EH (cell line): ENCODE measurements at regions not wholly inside any gene's neighbourhood (a gene's known extent, or its start where the extent isn't known, plus 50 kb on each side); places are given as distances from the start of the nearest gene placed in this dataset.
A peak's percentile ranks its signal among the peaks of the same experiment; 100 is the strongest.
"Not testable (repeated sequence)": the region's sequence is repeated elsewhere in the genome, so short reads cannot be mapped to it uniquely, and the experiment has no call there.

Experiments used
- DNase-seq: peaks from one replicate; pipeline ENCODE4 v3.0.0-alpha.2; 2015; ENCODE audit warnings: low read depth

GRCh38 chr5:58016358-58016757, 443.5 kb downstream of the PLK2 start:
- DNase-seq, result no peak

- DNase-seq, result no peak
These were observed 444.7 kb downstream of the PLK2 start for GRCh38 chr5:58015175-58015574.

DNA sequence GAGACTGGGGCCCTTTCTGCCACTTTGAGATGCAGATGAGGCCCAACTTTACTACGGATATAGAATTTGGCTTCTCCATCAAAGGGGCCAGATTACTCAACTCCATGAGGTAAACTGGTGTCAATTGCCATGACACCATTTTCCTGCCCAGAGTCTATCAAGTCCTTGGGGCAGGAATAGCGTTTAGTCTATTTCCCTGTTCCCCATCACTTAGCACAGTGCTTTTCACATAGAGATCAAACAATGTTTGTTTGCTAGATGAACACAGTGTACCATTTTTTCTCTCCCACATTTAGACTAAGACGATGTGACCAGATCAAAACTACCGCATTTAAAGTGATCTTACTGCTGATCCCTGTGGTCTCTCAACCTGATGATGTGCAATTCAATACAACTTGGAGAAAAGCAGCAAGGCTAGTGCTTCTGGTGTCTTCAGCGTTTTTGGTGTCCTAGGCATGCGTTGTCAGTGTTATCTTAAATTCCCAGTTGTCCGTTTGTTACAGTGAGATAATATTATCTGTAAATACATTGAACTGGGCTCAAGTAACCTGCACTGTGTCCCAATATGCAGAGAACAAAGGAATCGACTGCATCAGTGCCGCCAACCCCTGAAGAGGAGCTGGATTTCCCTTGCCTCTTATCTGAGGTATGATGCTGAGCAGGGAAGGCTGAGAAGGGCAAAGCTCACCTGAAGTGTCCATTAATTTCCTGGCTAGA, 446.2 kb downstream of the PLK2 start:
- DNase-seq, result no peak

- no peak for DNase-seq
These were observed 447.0 kb downstream of the PLK2 start for GRCh38 chr5:58012801-58013315.

- peak; percentile 47 for DNase-seq
These were observed 447.8 kb downstream of the PLK2 start for GRCh38 chr5:58012102-58012501.

- peak; percentile 16 for DNase-seq
These were observed 448.6 kb downstream of the PLK2 start for GRCh38 chr5:58011301-58011700.

DNA sequence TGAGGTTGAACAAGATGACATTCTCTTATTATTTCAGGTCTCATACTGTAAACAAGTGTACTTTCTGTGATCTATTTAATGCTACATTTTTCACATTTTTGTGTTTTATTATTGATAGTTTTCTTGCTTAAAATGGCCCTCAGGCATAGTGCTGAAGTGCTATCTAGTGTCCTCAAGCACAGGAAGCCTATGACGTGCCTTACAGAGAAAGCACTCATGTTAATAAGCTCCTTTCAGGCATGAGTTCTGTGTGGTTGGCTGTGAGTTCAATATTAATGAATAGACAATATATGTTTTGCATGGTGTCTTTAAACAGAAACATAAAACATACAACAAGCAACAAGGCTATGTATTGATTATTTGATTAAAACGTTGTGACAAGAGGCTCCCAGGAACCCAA, 450.1 kb downstream of the PLK2 start:
- no peak for DNase-seq

GRCh38 chr5:58002323-58002722, 457.6 kb downstream of the PLK2 start:
- DNase-seq, result peak; percentile 13

DNA sequence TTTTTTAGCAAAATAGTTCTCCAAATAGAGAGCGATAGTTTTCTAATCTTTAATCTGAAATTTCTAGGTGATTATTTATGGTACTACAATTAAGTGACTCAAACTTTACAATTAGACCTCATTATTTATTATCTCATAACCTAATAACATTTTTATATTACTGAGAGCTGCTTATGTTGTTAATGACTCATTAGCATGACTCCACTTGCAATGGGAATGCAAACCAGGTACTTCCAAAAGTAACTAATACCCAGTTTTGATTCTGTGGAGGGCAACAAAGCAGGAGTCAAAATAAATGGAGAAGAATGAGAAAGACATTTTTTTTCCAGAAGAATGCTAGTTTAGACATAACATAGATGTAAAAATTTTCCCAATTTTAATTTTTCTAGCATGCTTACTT, 466.0 kb downstream of the PLK2 start:
- DNase-seq, result no peak

- peak; percentile 21 for DNase-seq
These were observed 470.5 kb downstream of the PLK2 start for GRCh38 chr5:57989378-57989777.

DNA sequence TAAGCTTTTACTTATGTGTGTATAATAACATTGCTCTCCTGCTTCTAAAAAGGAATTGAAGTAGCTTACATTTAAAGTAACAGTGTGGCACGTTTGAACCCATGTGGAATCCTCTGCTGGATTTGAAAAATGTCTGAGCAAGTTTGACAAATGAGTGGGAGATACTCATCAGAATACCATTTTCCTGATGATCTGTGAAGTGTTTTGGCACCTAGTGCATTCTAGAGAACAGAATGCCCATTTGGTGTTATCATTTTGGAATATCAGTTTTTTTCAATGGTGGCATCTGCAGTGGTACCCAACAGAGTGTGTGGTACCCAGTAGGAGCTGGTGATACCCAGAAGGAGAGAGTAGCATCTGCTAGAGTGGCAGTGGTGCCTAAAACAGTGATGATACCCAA, 471.1 kb downstream of the PLK2 start:
- no peak for DNase-seq

DNA sequence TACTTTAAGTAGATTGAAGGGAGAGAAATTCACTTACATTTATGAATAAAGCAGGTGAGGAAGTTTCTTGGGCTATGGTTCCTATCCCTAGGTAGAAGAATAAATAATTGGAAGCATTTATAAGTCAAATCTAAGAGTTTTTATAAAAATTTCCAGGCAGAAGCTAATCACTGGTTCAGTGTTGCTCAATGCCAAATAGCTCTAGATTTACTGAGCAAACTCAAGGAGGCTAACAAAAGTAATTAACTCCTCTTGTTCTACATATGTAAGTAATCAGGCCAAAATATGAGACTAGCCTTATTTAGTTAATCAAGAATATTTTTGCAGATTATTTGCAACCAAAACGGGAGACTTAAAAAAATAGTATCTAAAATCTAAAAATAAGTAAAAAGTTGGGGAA, 472.3 kb downstream of the PLK2 start:
- DNase-seq, result no peak

- peak; percentile 47 for DNase-seq
These were observed 473.0 kb downstream of the PLK2 start for GRCh38 chr5:57986761-57987341.

DNA sequence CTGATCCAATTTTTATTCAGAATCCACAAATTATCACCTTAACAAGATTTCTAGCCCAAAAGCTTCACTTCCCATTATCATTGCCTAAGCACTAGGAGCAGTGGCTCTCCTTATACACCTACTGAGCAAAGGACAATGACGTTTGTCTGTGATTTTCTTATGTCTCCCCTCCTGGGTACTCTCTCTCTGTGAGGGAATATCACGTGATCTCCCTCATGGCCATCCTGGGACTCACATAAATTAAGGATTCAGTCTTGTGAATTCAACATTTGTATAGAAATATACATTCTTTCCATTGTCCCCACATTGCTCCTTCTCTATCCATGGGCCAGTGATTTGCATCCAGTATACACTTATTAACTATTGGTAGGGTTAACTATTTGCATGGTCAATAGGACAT, 476.5 kb downstream of the PLK2 start:
- DNase-seq, result no peak

- DNase-seq, result no peak
These were observed 480.2 kb downstream of the PLK2 start for GRCh38 chr5:57979671-57980070.

- DNase-seq, result no peak
These were observed 483.4 kb downstream of the PLK2 start for GRCh38 chr5:57976506-57976905.

- not testable (repeated sequence) for DNase-seq
These were observed 487.8 kb downstream of the PLK2 start for GRCh38 chr5:57972099-57972498.

- DNase-seq, result no peak
These were observed 478.0 kb upstream of the ACTBL2 start for GRCh38 chr5:57960569-57960968.

DNA sequence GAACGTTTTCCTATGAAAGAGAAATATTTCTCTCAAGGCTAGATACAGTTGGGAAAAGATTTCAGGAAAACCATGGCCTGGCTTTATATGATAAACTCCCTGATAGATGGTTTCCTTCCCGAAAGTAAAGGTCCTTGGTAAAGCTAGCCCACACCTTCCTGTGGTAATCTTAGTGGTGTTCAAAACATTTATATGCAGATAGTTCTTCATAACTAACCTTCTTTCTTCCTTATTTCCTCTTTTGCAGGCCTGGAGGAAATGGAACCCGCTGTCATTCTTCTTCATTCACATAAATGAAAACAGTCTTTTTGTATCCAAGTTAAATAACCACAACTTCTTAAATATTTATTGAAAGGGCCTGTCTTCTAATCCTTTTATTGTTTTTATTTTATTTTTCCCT, 474.0 kb upstream of the ACTBL2 start:
- DNase-seq, result no peak

- no peak for DNase-seq
These were observed 472.9 kb upstream of the ACTBL2 start for GRCh38 chr5:57955511-57955910.

DNA sequence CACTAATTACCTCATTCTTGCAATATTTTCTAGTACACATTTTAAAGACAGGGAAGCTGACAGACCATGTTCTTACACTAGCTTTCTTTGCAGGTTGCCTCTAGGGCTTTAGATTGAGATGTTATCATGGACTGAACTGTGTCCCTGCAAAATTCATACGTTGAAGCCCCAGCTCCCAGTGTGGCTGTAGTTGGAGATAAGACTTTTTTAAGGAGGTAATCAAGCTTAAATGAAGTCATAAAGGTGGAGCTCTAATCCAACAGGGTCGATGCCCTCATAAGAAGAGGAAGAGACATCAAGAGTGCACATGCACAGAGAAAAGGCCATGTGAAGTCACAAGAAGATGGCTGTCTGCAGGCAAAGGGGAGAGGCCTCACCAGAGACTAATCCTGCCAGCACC, 471.2 kb upstream of the ACTBL2 start:
- DNase-seq, result no peak

GRCh38 chr5:57950616-57951228, 468.1 kb upstream of the ACTBL2 start:
- no peak for DNase-seq

GRCh38 chr5:57948091-57948490, 465.5 kb upstream of the ACTBL2 start:
- DNase-seq, result no peak
